ENCODE measurements at regions not wholly inside any gene's neighbourhood (a gene's known extent, or its start where the extent isn't known, plus 50 kb on each side); places are given as distances from the start of the nearest gene placed in this dataset.

GRCh38 chr2:35301369-35301768 is 1054.2 kb upstream of the CRIM1 start:
- TF ChIP-seq CTCF (conservative IDR thresholded peaks at IDR 0.05; ENCODE audit: low read depth, low read length) (no peak), EZH2 (IDR thresholded peaks at IDR 0.05; ENCODE audit: borderline replicate concordance, low read depth, low read length, poor library complexity, severe bottlenecking) (no peak)
